ENCODE measurements at regions not wholly inside any gene's neighbourhood (a gene's known extent, or its start where the extent isn't known, plus 50 kb on each side); places are given as distances from the start of the nearest gene placed in this dataset.

DNA sequence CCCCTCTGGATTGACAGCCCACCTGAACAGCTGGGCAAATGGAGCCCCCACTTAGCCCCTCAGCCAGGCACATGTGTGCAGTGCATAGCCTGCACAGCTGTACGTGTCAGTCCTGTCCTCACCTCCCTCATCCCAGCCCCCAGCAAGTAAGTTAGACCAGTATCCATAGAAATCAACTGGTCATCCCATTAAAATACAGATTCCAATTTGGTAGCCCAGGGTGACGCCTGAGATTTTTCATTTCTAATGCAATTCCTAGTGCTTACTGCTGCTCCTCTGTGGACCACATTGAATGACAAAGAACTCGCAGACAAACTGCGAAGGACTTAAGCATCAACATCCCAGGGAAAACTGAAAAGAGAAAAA, 99.0 kb upstream of the GJB5 start:
- Mint-ChIP-seq H3K9me3 (ENCODE audit: low read depth) (no peaks in the 10 kb centered on the region), H3K27me3 (peaks cover 72% of the 10 kb centered on the region), H3K4me1 (ENCODE audit: low read depth) (peaks cover 6% of the 10 kb centered on the region), H3K36me3 (ENCODE audit: insufficient read depth) (no peaks in the 10 kb centered on the region), H3K27ac (no peak overlapping the region), H3K4me3 (ENCODE audit: low read depth) (no peak overlapping the region)
- TF ChIP-seq, protein P1, sequence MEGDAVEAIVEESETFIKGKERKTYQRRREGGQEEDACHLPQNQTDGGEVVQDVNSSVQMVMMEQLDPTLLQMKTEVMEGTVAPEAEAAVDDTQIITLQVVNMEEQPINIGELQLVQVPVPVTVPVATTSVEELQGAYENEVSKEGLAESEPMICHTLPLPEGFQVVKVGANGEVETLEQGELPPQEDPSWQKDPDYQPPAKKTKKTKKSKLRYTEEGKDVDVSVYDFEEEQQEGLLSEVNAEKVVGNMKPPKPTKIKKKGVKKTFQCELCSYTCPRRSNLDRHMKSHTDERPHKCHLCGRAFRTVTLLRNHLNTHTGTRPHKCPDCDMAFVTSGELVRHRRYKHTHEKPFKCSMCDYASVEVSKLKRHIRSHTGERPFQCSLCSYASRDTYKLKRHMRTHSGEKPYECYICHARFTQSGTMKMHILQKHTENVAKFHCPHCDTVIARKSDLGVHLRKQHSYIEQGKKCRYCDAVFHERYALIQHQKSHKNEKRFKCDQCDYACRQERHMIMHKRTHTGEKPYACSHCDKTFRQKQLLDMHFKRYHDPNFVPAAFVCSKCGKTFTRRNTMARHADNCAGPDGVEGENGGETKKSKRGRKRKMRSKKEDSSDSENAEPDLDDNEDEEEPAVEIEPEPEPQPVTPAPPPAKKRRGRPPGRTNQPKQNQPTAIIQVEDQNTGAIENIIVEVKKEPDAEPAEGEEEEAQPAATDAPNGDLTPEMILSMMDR (IDR thresholded peaks at IDR 0.05; ENCODE audit: unreplicated experiment) = no peak
- no peak for DNase-seq (ENCODE audit: low spot score, unreplicated experiment)

DNA sequence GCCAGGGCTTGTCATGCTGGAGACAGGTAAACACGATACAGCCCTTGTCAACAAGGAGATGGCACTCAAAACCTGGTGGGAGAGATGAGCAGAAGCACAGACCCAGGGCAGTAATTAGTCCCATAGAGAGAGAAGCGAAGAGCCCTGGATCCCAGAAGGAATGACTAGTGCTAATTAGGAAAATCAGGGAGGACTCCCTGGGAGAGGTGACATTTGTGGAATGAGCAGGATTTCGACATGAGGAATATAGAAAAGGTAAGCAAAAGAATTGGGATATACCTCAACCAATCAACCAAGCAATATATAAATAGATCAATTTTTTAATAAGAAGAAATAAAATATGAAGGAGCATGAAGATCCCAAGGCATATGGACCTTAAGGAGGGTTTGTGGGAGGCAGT, 98.5 kb upstream of the GJB5 start:
- Mint-ChIP-seq H3K36me3 (ENCODE audit: insufficient read depth) (no peaks in the 10 kb centered on the region), H3K27me3 (peaks cover 76% of the 10 kb centered on the region), H3K27ac (no peak overlapping the region), H3K4me1 (ENCODE audit: low read depth) (peaks cover 6% of the 10 kb centered on the region), H3K4me3 (ENCODE audit: low read depth) (no peak overlapping the region), H3K9me3 (ENCODE audit: low read depth) (no peaks in the 10 kb centered on the region)
- no peak for DNase-seq (ENCODE audit: low spot score, unreplicated experiment)
- TF ChIP-seq, protein P1 (IDR thresholded peaks at IDR 0.05; ENCODE audit: unreplicated experiment) = no peak

- Mint-ChIP-seq H3K36me3 (ENCODE audit: insufficient read depth) (no peaks in the 10 kb centered on the region), H3K9me3 (ENCODE audit: low read depth) (no peaks in the 10 kb centered on the region), H3K27me3 (peaks cover 80% of the 10 kb centered on the region), H3K4me3 (ENCODE audit: low read depth) (no peak overlapping the region), H3K4me1 (ENCODE audit: low read depth) (peaks cover 6% of the 10 kb centered on the region), H3K27ac (no peak overlapping the region)
- no peak for DNase-seq (ENCODE audit: low spot score, unreplicated experiment)
- TF ChIP-seq, protein P1 (IDR thresholded peaks at IDR 0.05; ENCODE audit: unreplicated experiment) = no peak
Observed at GRCh38 chr1:34656731-34657130, 98.1 kb upstream of the GJB5 start.

DNA sequence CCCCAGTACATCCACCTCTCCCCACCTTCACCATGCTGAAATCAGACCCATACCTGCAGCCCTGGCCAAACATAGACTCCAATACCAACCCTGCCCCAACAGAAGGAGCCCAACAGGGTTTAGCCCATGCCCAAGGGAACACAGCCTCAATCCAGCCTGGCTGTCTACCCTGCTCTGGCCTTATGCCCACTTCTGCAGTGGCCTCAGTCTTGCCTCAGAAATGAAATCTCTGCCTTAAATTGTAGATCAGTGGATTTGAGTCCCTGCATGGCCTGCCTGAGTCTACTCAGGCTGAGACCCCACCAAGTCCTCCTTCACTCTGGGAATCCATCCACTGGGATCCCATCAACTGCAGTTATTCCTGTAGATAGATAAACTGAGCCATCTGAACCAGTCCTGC, 97.6 kb upstream of the GJB5 start:
- no peaks in the 10 kb centered on the region for H3K36me3 Mint-ChIP-seq (ENCODE audit: insufficient read depth)
- H3K4me3 Mint-ChIP-seq (ENCODE audit: low read depth) = no peak overlapping the region
- no peaks in the 10 kb centered on the region for H3K9me3 Mint-ChIP-seq (ENCODE audit: low read depth)
- H3K27ac Mint-ChIP-seq = peak overlapping the region; percentile 48
- DNase-seq (ENCODE audit: low spot score, unreplicated experiment) = no peak
- TF ChIP-seq, protein P1 (IDR thresholded peaks at IDR 0.05; ENCODE audit: unreplicated experiment) = no peak
- H3K4me1 Mint-ChIP-seq (ENCODE audit: low read depth) = peaks cover 6% of the 10 kb centered on the region
- peaks cover 78% of the 10 kb centered on the region for H3K27me3 Mint-ChIP-seq

GRCh38 chr1:34657849-34658248, 97.0 kb upstream of the GJB5 start:
- Mint-ChIP-seq H3K27ac (no peak overlapping the region), H3K4me1 (ENCODE audit: low read depth) (peaks cover 6% of the 10 kb centered on the region), H3K9me3 (ENCODE audit: low read depth) (no peaks in the 10 kb centered on the region), H3K4me3 (ENCODE audit: low read depth) (no peak overlapping the region), H3K36me3 (ENCODE audit: insufficient read depth) (no peaks in the 10 kb centered on the region), H3K27me3 (peaks cover 72% of the 10 kb centered on the region)
- no peak for DNase-seq (ENCODE audit: low spot score, unreplicated experiment)
- TF ChIP-seq, protein P1 (IDR thresholded peaks at IDR 0.05; ENCODE audit: unreplicated experiment) = no peak
